ENCODE measurements at regions not wholly inside any gene's neighbourhood (a gene's known extent, or its start where the extent isn't known, plus 50 kb on each side); places are given as distances from the start of the nearest gene placed in this dataset.

- TF ChIP-seq CTCF (IDR thresholded peaks at IDR 0.05; ENCODE audit: poor library complexity, severe bottlenecking) (no peak), MXI1 (conservative IDR thresholded peaks at IDR 0.05; ENCODE audit: poor library complexity, severe bottlenecking) (no peak)
Measured at GRCh38 chr17:73703917-73704316, 59.7 kb upstream of the SDK2 start.

Data from neural cell (in vitro differentiated cells).